ENCODE measurements at regions not wholly inside any gene's neighbourhood (a gene's known extent, or its start where the extent isn't known, plus 50 kb on each side); places are given as distances from the start of the nearest gene placed in this dataset.

DNA sequence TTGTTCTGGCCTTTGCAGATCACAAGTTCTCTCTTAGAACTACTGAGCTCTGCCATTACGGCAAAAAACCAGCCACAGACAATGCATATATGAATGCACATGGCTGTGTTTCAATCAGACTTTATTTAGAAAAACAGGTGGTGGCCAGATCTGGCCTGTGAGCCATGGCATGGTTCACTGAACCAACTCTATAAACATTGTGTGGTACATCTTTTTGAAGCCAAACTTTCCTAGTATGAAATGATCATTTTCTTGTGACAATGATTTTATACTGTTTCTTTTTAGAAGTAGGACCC lies 65.9 kb upstream of the AMZ2 start:
- TF ChIP-seq, protein P1, sequence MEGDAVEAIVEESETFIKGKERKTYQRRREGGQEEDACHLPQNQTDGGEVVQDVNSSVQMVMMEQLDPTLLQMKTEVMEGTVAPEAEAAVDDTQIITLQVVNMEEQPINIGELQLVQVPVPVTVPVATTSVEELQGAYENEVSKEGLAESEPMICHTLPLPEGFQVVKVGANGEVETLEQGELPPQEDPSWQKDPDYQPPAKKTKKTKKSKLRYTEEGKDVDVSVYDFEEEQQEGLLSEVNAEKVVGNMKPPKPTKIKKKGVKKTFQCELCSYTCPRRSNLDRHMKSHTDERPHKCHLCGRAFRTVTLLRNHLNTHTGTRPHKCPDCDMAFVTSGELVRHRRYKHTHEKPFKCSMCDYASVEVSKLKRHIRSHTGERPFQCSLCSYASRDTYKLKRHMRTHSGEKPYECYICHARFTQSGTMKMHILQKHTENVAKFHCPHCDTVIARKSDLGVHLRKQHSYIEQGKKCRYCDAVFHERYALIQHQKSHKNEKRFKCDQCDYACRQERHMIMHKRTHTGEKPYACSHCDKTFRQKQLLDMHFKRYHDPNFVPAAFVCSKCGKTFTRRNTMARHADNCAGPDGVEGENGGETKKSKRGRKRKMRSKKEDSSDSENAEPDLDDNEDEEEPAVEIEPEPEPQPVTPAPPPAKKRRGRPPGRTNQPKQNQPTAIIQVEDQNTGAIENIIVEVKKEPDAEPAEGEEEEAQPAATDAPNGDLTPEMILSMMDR (conservative IDR thresholded peaks at IDR 0.05; ENCODE audit: low read depth, low read length), result no peak
- TF ChIP-seq SMC3 (IDR thresholded peaks at IDR 0.05; ENCODE audit: low read depth, low read length), result no peak
- no peak for TF ChIP-seq POLR2A (IDR thresholded peaks at IDR 0.05; ENCODE audit: low read depth, low read length)
- TF ChIP-seq CEBPB (IDR thresholded peaks at IDR 0.05; ENCODE audit: low read depth, low read length), result no peak
- no peak for TF ChIP-seq BHLHE40 (IDR thresholded peaks at IDR 0.05; ENCODE audit: low read depth, low read length)
- TF ChIP-seq RAD21 (IDR thresholded peaks at IDR 0.05; ENCODE audit: low read length), result no peak
- no peak for TF ChIP-seq MAFK (IDR thresholded peaks at IDR 0.05; ENCODE audit: low read depth, low read length)
- TF ChIP-seq, protein P2, sequence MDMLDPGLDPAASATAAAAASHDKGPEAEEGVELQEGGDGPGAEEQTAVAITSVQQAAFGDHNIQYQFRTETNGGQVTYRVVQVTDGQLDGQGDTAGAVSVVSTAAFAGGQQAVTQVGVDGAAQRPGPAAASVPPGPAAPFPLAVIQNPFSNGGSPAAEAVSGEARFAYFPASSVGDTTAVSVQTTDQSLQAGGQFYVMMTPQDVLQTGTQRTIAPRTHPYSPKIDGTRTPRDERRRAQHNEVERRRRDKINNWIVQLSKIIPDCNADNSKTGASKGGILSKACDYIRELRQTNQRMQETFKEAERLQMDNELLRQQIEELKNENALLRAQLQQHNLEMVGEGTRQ (IDR thresholded peaks at IDR 0.05; ENCODE audit: low read depth, low read length), result no peak
- TF ChIP-seq NFE2L2 (IDR thresholded peaks at IDR 0.05; ENCODE audit: low read depth, low read length), result no peak
- no peak for TF ChIP-seq MAZ (IDR thresholded peaks at IDR 0.05; ENCODE audit: borderline replicate concordance, low read depth, low read length)

Measured in IMR-90 (cell line).